Endothelial cell of hepatic sinusoid (primary cell): ENCODE measurements at regions not wholly inside any gene's neighbourhood (a gene's known extent, or its start where the extent isn't known, plus 50 kb on each side); places are given as distances from the start of the nearest gene placed in this dataset.
"Not testable (repeated sequence)": the region's sequence is repeated elsewhere in the genome, so short reads cannot be mapped to it uniquely, and the experiment has no call there.

Source experiments
- in situ Hi-C: cut with HindIII; loops from 2 replicates; pipeline ENCODE4 v1.10.0; 2017; ENCODE audit warnings: low sequenced_read_pairs

DNA sequence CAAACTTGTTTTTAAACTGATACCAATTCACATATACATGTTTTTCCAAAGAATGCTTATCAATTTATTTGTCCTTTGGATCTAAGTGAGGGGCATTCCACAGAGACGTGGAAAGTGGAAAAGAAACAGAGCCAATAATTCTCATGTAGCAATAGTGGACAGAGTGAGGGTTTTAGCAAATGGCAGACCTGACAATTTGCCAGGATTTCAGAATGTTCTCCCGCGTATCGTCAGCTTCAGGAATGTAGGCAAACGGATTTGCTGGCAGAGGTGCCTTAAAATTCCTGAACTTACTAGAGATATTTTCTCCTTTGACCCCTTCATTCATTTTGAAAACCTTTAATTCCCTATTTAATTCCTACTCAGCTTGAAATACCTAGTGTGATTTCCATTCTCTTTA is 193.4 kb upstream of the CPHXL start:
- in situ Hi-C loops, result no loop called here

DNA sequence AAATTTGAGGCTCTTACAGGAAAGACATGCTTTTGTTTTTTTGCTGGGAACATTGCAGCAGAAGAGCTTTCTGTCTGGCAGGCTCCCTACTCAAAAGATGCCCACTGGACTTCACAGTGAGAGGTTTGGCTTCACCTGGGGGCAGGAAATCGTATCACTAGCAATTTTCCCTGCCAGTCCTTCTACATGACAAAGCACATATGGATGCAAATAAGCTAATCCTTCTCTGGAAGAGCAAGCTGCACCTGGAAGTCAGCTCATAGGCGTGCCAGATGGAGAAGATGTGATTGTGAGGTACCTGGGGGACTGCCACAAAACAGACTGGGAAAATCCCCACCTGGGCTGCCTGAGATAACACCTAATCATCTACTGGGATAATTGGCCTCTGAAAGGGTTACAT is 195.0 kb upstream of the CPHXL start:
- in situ Hi-C loops, result no loop called here

DNA sequence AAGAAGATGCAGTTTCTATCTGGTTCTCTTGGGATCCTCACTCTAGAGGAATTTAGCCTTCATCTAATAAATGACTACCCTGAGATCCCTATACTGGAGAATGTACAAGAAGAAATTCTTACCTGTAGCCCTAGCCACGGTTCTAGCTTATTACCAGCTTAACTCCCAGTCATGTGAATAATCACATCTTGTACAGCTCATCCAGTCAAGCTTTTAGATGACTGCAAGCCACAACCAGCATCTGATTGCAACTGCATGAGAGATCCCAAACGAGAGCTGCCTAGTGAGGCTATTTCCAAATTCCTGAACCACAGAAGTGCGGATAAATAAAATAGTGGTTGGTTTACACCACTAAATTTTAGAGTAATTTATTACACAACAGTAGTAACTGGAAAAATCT is 196.0 kb upstream of the CPHXL start:
- in situ Hi-C loops, result no loop called here

- in situ Hi-C loops, result no loop called here
Measured at GRCh38 chr16:75924397-75924796, 198.1 kb upstream of the CPHXL start.

GRCh38 chr16:75927810-75928209 is 201.5 kb upstream of the CPHXL start:
- in situ Hi-C loops, result no loop called here

- in situ Hi-C loops, result no loop called here
Measured at GRCh38 chr16:75928295-75928694, 202.0 kb upstream of the CPHXL start.

- in situ Hi-C loops, result no loop called here
Measured at GRCh38 chr16:75929046-75929445, 202.8 kb upstream of the CPHXL start.

DNA sequence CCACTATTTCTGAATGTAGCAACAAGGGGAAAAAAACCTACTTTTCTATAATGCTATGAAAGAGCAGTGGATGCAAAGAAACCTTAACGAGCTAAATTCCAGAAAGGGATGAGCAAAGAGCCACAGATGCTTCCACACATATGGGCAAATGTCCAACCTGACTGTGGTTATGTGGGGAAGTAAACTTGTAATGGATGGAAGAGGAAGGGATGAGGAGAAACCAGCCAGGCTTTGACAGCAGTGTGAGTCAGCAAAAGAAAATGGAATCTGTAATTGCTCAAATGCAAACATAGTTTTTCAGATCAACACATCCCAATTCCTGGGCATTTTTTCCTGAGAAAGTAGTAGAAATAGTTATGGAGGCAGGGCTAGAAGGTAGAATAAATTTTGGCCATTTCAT is 204.8 kb upstream of the CPHXL start:
- in situ Hi-C loops, result no loop called here

GRCh38 chr16:75931970-75932369 is 205.7 kb upstream of the CPHXL start:
- in situ Hi-C loops, result no loop called here

DNA sequence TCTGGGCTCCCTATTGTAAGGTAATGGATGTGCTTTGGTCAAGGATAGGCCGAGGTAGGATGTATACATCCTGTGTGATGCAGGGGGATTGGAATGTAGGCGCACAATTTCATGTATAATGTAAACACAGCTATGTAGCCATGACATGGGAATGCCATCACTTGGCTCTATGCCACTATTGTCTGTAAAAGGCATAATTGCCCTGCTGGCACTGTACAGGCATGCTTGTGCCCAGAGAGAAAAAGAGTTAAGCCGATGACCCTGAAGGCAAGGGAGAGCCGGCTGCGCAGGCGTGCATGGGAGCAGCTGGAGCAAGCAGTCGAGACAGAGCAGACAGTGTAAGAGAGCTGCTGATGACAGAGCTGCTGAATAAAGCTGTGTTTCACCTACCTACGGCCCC is 212.5 kb upstream of the CPHXL start:
- in situ Hi-C loops, result no loop called here

GRCh38 chr16:75942351-75942750 is 216.1 kb upstream of the CPHXL start:
- in situ Hi-C loops, result no loop called here

DNA sequence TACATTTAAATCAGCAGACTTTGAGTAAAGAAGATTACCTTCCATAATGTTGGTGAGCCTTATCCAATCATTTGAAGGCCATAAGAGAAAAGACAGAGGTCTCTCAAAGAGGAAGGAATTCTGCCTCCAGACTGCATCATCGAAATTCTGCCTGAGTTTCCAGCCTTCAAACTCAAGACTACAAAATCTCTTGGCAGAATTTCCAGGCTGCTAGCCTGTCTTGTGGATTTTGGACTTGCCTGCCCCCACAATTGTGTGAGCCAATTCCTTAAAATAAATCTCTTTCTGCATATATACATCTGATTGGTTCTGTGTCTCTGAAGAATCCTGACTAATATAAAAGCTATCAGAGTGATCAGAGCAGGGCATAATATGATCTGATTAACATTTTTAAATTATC is 216.6 kb upstream of the CPHXL start:
- in situ Hi-C loops, result no loop called here

GRCh38 chr16:75943705-75944514 is 217.6 kb upstream of the CPHXL start:
- in situ Hi-C loops, result no loop called here

DNA sequence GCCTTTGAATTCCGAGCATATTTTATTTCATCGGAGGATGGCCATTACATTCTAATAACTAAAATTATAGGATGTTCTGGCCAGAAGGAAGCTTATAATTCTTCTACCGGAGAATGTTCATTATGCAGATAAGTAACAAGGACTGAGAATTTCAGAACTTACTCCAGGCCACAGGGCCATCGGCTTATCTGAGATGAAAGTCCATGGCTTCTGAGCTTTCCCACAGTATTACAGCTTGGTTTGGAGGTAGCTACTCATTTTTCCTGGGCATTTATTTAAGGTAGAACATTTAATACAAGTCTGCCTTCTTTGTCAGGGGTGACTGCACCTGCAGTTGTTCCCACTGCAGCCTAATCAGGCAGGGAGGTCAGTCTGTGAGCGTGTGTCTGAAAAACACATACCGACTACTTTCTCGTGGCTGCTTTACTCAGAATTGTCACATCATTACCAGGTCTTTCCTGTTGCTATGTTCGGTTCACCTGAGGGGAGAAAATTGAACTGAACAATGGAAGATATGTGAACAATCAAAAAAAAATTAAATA is 219.7 kb upstream of the CPHXL start:
- in situ Hi-C loops, result no loop called here

- in situ Hi-C loops, result no loop called here
Measured at GRCh38 chr16:75947626-75948239, 221.4 kb upstream of the CPHXL start.

DNA sequence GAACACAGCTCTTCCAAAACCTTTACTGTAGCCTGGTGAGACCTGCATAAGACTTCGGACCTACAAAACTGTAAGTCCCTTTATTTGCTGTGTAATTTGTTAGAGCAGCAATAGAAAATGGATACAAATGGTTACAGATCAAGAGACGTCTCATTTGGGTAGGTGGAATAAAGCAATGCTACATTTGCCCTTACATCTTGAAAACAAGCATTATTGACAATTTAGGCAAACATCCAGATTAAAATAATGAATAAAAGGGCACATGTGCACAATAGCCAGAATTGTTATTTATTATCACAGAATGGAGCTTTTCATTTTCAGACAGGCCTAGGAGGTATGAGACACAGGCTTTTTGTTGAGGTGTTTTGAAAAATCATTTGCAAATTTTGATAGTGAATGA is 222.2 kb upstream of the CPHXL start:
- in situ Hi-C loops, result no loop called here

DNA sequence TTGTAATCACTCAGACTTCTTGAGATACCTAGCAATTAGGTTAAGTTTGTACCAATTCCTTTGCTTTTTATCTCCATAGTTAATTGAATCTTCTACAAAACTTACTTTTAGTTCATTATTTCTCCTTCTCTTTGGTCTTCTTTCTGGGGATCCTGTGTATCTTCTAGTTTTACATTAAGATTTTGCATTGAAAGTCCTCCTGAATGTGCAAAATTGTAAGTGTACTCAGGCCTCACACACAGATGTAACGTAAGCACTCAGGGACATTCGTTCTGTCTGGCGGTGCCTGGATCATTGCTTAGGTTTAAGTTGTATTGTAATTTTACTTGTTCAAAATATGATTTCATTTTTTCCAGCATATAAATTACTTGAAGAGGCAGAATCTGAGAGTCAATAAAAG is 222.6 kb upstream of the CPHXL start:
- in situ Hi-C loops, result no loop called here

DNA sequence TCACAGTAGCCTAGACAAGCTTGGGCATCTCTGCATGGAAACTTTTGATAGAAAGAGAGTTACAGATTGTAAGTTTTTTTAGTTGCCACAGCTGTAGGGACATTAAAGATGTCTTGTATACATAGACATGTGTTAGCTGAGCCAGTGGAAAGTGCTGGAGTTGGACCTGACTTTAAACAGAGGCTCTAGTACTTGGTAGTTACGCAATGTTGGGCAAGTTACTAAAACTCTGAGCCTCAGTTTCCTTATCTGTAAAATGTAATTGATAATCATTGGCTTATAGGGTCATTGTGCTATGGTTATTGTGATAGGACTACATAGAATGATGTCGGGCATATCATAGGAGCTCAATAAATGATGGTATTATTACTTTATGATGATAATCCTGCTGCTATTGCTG is 225.8 kb upstream of the CPHXL start:
- in situ Hi-C loops, result no loop called here

DNA sequence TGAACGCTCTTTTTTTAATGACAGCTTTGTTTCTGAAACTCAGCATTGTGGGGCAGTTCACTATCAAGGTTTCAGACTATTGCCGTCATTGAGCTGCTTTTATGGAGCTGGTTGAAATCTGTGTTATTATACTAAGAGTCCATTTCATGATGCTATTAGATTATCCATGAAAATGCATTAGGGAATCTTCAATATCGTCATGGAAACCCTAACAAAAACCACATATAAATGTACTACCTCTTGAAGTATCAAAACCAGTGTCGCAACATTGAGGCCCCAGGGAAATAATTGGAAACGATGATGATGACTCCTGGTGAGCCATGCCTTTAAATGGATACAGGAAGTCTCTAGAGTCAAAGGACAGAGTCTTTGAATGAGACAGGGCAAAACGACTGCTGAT is 231.6 kb upstream of the CPHXL start:
- in situ Hi-C loops, result no loop called here

DNA sequence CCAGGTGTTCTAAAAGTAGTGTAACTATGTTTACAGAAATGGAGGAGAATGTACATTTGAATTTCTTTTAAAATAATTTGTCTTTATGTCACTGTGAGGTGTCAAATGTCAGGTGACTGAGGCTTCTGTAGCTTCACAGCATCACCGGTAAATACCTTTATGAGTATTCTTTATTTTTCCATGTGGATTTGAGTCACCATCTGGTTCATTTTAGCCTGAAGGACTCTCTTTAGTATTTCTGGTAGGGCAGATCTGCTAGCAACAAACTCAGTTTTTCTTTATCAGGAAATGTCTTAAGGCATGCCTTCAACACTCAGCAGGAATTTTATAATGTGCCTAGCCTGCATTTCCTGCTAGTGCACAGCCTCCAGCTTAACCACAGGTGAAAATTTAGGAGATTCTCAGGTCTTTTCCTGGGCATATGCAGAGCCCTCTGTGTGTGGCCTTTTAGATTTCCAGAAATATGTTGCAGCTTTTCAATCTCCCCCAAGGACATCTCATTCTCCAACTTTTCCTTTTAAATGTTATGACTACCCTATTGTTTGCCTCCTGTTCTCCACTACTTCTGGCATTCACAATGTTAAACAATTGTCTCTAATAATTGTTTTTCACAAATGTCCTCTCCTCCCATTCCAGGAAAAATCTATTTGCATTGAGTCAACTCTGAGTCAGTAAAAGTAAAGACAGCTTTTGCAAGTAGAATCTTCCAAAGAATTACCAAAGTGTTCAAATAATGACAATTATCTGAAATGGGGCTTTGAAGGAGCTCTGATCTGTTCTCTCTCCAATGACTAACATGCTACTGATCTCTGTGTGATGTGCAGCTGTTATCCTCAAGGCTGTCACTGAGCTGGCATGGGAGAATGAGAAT is 239.4 kb upstream of the CPHXL start:
- in situ Hi-C loops, result no loop called here

- in situ Hi-C loops, result not testable (repeated sequence)
Measured at GRCh38 chr16:75969120-75969519, 242.8 kb upstream of the CPHXL start.
